Adrenal gland (tissue), 5 donors: ENCODE measurements at regions not wholly inside any gene's neighbourhood (a gene's known extent, or its start where the extent isn't known, plus 50 kb on each side); places are given as distances from the start of the nearest gene placed in this dataset.

ENCODE experiments used
- CTCF ChIP-seq, 6 experiments: fragments of 450-650 bp in 4 of 6; fragments of 200-600 bp in 2 of 6; sonication (generic) in 1 of 6; IDR thresholded peaks; 1 replicate in 5 of 6; 2 replicates in 1 of 6; pipeline versions ENCODE4 v1.5.1 to v1.8.0; 2016 to 2021; ENCODE audit warnings: antibody characterized with exemption in 6 of 6, mild to moderate bottlenecking in 2 of 6, moderate library complexity in 1 of 6
- POLR2A ChIP-seq, 2 donors: fragments of 450-650 bp; IDR thresholded peaks; one replicate each; pipeline ENCODE4 v1.6.1; 2017; ENCODE audit warnings: antibody characterized with exemption in 2 of 2, mild to moderate bottlenecking in 2 of 2, moderate library complexity in 1 of 2
- donor health status: DM: no; HTN: no; CAD: no.

- TF ChIP-seq CTCF (IDR thresholded peaks at IDR 0.05) (no peak), POLR2A (IDR thresholded peaks at IDR 0.05) (no peak)
Observed at GRCh38 chr13:59364641-59365085, 799.1 kb downstream of the DIAPH3 start.
